GM19023 (cell line): ENCODE measurements at regions not wholly inside any gene's neighbourhood (a gene's known extent, or its start where the extent isn't known, plus 50 kb on each side); places are given as distances from the start of the nearest gene placed in this dataset.

Experiments
- ATAC-seq: cut with Tn5 transposase; IDR thresholded peaks from one replicate; pipeline ENCODE4 v1.9.1; 2021; ENCODE audit warnings: mild to moderate bottlenecking, moderate library complexity; ENCODE audit not compliant: unreplicated experiment

- no peak for ATAC-seq
These were observed 253.1 kb downstream of the FZD1 start for GRCh38 chr7:91517201-91517785.

DNA sequence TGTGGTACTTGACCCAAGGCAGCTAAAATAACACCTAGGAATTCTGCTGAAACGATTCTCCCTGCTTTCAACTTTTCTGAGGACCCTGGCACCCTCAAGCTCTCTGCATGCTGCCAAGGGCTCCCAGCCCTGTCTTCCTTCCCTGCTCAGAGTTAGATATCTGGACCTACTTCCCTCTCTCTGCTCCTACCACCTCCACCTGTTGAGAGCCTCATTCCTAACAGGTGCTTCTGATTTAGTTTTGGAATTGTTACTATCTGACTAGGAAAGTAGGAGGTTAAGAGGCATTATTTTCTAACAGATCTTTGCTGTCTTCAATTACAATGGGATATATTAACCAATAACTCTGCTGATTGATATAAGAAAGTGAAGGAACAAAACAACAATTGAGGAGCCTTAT, 253.8 kb downstream of the FZD1 start:
- no peak for ATAC-seq

DNA sequence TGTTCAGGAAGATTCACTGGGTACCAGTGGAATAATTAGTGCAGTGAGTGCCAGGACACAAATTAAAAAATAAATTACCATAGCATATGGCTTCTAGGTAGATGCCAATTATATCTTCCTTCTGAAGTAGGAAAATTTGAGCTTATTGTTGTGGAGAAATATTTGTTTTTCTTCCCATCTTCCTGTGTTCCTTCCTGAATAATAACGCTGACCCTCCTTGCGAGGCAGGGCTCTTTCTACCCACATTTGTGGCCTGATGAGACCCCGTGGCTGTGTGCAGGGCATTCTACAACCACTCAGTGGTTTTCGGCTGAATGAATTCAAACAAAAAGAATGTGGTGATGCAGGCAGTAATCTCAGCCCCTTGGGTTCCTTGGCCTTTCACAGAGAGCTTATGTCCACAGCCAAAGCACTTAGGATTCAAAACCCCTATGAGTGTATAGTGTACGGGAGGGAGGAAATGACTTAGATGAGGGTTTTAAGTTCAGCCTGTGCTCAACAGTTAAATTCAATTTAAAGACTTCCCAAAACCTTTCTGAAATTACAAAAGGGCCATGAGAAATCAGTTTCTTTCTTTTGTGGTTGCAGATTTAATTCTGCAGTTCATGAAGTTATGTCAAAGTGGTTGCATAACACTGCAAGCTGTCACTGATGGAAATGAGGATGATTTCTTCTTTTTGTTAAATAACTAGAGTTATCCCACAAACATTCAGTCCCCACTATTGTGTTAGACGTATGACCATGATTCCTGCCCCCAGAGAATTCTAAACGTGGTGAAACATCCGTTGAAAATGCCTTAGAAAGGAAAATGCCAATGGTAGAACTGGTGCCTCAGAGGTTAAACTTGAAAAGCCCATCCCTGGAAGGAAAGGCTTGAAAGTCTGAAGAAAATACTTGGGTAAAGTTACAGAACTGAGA, 255.3 kb downstream of the FZD1 start:
- no peak for ATAC-seq

DNA sequence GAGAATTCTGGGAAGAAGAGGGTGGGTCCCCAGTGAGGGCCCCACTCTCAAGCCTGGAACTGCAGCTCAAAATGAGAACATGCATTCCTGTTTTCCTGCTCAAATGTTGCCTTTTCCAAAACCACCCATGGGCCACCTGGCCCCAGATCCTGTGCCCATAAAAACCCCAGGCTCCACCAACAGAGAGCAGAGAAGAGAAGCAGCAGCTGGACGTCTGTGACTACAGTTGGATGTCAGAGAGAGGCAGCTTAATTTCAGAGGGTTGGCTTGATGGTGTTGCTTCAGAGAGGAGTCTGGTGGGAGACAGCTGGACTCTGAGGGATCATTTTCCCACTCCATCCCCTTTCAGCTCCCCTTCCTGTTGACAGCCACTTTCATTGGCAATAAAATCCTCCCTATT, 256.4 kb downstream of the FZD1 start:
- no peak for ATAC-seq

DNA sequence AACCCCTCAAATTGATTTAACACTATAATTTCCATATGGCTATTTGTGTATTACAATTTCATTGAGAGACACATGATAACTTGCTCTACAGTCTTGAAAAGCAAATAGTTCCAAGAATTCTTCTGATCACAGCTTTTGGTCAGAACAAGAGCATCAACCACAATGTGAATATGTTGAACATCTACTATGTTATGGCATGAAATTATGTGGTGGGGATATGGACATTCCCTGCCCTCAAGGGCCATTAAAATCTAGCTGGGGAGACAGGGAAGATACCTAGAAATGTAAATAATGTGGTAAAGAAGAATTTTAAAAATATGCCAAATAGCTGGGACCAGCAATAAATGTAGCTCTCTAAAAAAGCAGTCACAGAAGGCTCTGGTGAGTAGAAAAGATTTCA, 262.2 kb downstream of the FZD1 start:
- no peak for ATAC-seq

- ATAC-seq = no peak
These were observed 263.2 kb downstream of the FZD1 start for GRCh38 chr7:91527460-91527859.

GRCh38 chr7:91533996-91534395, 269.8 kb downstream of the FZD1 start:
- ATAC-seq = no peak

DNA sequence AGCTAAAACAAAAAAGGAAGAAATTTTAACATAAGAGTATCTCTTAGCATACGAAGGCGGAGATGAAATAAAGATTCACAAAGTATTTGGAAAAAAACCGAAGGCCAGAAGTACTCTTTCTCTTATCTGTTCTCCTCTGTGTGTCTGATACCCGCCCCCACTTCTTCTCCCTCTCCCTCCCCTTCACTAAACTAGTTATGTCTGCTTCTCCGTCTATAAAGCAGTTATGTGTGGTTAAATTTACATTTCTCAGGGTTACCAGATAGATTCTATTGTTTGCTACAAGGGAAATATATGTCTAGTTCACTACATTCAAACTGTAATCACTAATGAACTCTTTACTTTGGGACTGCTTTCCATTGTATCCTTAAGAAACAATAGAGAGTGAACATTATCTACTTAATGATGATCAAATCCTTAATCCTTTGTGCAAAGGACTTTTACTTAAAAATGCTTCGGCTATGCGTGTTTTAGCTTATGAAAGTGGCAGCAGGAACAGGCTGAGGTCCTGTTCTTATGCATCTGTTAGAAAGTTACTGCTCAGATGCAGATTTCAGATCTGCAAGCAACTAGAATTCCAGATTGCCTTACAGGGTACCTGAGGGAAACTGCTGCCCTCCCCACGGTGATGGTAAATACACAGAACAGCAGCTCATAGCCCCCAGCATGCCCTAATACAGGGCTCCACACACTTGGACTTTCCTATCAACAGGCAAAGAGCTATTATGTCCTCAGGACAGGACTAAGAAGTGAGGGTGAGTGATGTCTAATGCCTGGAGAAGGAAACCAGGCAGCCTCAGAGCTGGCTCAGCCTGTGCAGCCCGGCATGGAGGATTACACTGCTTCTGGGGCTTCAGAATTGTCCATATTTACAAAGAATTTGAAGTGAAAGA, 273.3 kb downstream of the FZD1 start:
- ATAC-seq = no peak

GRCh38 chr7:91541641-91542040, 277.4 kb downstream of the FZD1 start:
- ATAC-seq = no peak

GRCh38 chr7:91543646-91544045, 279.4 kb downstream of the FZD1 start:
- no peak for ATAC-seq

DNA sequence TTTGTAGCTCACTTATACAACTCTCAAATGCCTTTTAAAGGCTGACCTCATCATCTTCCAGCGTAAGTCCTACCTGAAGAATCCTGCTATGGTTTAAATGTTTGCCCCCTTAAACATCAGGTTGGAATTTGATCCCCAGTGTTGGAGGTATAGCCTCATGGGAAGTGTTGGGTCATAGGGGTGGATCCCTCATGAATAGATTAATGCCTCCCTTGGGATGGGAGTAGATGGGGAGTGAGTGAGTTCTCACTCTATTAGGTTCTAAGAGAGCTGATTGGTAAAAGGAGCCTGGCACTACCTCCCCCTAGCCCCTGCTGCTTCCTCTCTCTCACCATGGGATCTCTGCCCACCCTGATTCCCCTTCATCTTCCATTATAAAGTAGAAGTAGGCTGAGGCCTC, 285.6 kb downstream of the FZD1 start:
- no peak for ATAC-seq

- no peak for ATAC-seq
These were observed 286.7 kb downstream of the FZD1 start for GRCh38 chr7:91550931-91551330.

GRCh38 chr7:91551377-91552175, 287.3 kb downstream of the FZD1 start:
- ATAC-seq = no peak

- ATAC-seq = no peak
These were observed 289.2 kb downstream of the FZD1 start for GRCh38 chr7:91553410-91553895.

GRCh38 chr7:91554883-91555282, 290.6 kb downstream of the FZD1 start:
- no peak for ATAC-seq

- ATAC-seq = no peak
These were observed 292.0 kb downstream of the FZD1 start for GRCh38 chr7:91556239-91556638.

DNA sequence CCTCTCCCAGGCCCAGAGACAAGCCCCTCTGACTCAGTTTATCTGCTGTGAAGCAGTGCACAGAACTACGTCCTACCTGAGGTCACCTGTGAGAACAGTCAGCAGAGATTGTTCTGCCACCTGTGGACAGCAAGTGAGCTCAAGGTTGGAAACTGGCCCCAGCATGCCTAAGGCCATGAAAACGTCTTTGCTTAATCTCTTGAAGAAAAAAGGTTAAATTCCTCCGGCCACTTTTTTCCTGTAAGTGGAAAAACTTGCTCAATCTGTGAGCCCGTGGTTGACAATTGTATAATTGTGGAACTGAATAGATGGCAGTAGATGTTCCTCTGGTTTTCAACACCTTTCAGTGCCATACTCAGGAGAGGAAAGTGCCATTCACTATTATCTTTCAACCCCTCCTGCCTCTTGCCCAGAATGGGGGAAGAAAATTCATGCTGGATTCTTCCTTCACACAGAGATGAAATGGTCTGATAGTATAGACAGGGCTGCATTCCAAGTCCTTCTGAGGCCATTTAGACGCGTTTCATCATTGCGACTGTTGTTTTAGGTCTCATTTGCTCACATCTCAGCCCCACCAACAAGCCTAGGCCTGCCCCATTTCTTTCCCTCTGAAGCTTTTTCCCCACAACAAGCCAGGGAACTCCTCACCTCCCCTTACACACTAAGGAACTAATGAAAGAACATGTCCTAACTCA, 292.9 kb downstream of the FZD1 start:
- ATAC-seq = no peak

- peak; percentile 87 for ATAC-seq
These were observed 293.7 kb downstream of the FZD1 start for GRCh38 chr7:91557789-91558404.

- no peak for ATAC-seq
These were observed 295.7 kb downstream of the FZD1 start for GRCh38 chr7:91559947-91560346.
